22Rv1 (cell line): ENCODE measurements at regions not wholly inside any gene's neighbourhood (a gene's known extent, or its start where the extent isn't known, plus 50 kb on each side); places are given as distances from the start of the nearest gene placed in this dataset.

Source experiments
- ZFX ChIP-seq: fragments of 450-650 bp; IDR thresholded peaks from 2 replicates; pipeline ENCODE4 v1.6.1; 2017; ENCODE audit warnings: antibody characterized with exemption, borderline replicate concordance
- TF ChIP-seq, protein P1 (sequence below): fragments of 450-650 bp; IDR thresholded peaks from 2 replicates; pipeline ENCODE4 v1.5.1; 2017; ENCODE audit warnings: mild to moderate bottlenecking

GRCh38 chr12:89087149-89087825 lies 265.0 kb downstream of the DUSP6 start:
- TF ChIP-seq, protein P1, sequence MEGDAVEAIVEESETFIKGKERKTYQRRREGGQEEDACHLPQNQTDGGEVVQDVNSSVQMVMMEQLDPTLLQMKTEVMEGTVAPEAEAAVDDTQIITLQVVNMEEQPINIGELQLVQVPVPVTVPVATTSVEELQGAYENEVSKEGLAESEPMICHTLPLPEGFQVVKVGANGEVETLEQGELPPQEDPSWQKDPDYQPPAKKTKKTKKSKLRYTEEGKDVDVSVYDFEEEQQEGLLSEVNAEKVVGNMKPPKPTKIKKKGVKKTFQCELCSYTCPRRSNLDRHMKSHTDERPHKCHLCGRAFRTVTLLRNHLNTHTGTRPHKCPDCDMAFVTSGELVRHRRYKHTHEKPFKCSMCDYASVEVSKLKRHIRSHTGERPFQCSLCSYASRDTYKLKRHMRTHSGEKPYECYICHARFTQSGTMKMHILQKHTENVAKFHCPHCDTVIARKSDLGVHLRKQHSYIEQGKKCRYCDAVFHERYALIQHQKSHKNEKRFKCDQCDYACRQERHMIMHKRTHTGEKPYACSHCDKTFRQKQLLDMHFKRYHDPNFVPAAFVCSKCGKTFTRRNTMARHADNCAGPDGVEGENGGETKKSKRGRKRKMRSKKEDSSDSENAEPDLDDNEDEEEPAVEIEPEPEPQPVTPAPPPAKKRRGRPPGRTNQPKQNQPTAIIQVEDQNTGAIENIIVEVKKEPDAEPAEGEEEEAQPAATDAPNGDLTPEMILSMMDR, result no peak
- no peak for TF ChIP-seq ZFX
